GM12878 (cell line): ENCODE measurements at regions not wholly inside any gene's neighbourhood (a gene's known extent, or its start where the extent isn't known, plus 50 kb on each side); places are given as distances from the start of the nearest gene placed in this dataset.

Experiments
- CTCF ChIP-seq, 3 experiments: IDR thresholded peaks in 2 of 3; conservative IDR thresholded peaks in 1 of 3; 2 replicates each; pipeline ENCODE4 v1.5.1; 2011; ENCODE audit warnings: low read depth in 3 of 3, low read length in 3 of 3, mild to moderate bottlenecking in 3 of 3, control low read depth in 2 of 3, moderate library complexity in 2 of 3, inconsistent platforms in 1 of 3, mixed read lengths in 1 of 3; ENCODE audit not compliant: control insufficient read depth in 2 of 3, insufficient read depth in 1 of 3; ENCODE audit errors: extremely low read depth in 1 of 3
- E2F4 ChIP-seq: IDR thresholded peaks from 2 replicates; pipeline ENCODE4 v1.6.1; 2012; ENCODE audit warnings: low read depth, low read length, improper control_type of control experiment
- FOXK2 ChIP-seq: fragments of 450-650 bp; IDR thresholded peaks from 2 replicates; pipeline ENCODE4 v1.6.1; 2017; ENCODE audit warnings: mild to moderate bottlenecking, moderate library complexity
- HCFC1 ChIP-seq: fragments of 150-350 bp; IDR thresholded peaks from 2 replicates; pipeline ENCODE4 v1.6.1; 2014; ENCODE audit warnings: low read length
- MAX ChIP-seq: IDR thresholded peaks from 2 replicates; pipeline ENCODE4 v1.6.1; 2012; ENCODE audit warnings: low read depth, low read length, improper control_type of control experiment
- MEF2A ChIP-seq: IDR thresholded peaks from 2 replicates; pipeline ENCODE4 v1.6.1; 2011; ENCODE audit warnings: low read depth, mild to moderate bottlenecking, low read length, moderate library complexity; ENCODE audit not compliant: insufficient read depth
- MYC ChIP-seq: IDR thresholded peaks from 2 replicates; pipeline ENCODE4 v1.6.1; 2011; ENCODE audit warnings: mild to moderate bottlenecking, low read length, moderate library complexity, inconsistent platforms; ENCODE audit not compliant: insufficient read depth, insufficient replicate concordance, insufficient read length, severe bottlenecking
- POLR2A ChIP-seq: IDR thresholded peaks from 2 replicates; pipeline ENCODE4 v1.6.1; 2011; ENCODE audit warnings: low read depth, mild to moderate bottlenecking, low read length
- RAD51 ChIP-seq: fragments of 450-650 bp; IDR thresholded peaks from 2 replicates; pipeline ENCODE4 v1.6.1; 2016; ENCODE audit warnings: moderate library complexity, mild to moderate bottlenecking, inconsistent platforms
- ZNF274 ChIP-seq: IDR thresholded peaks from one replicate; pipeline ENCODE4 v1.8.0; 2011; ENCODE audit not compliant: insufficient read length, insufficient read depth
- TF ChIP-seq, protein P1 (sequence below): IDR thresholded peaks from 2 replicates; pipeline ENCODE4 v1.6.1; 2011; ENCODE audit warnings: low read depth, mild to moderate bottlenecking, low read length, moderate library complexity, borderline replicate concordance; ENCODE audit errors: extremely low read depth

DNA sequence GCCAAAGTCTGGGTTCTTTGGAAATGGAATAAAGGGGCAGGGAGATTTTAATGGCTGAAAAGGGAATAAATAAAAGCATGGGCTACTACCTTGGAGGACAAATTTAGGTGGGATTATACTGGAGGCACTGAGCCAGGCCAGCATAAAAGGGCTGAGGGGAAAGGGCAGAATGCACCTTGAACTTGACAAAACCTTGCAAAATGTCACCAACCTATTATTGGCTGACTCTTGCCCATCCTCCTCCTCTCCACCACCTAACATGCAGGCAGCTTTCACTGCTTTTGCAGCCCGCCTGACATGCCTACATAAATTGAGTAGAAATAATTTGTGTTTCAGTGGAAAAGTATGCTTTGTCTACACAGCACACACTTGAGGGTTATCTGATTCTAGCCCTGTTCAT, 65.3 kb upstream of the ABLIM1 start:
- no peak for TF ChIP-seq MYC
- no peak for TF ChIP-seq E2F4
- no peak for TF ChIP-seq CTCF (IDR thresholded peaks at IDR 0.05 in 2 of 3, conservative IDR thresholded peaks at IDR 0.05 in 1 of 3; ENCODE audit: control insufficient read depth in 2 of 3, extremely low read depth in 1 of 3, insufficient read depth in 1 of 3, low read depth in 3 of 3, low read length in 3 of 3)
- TF ChIP-seq POLR2A, result no peak
- TF ChIP-seq, protein P1, sequence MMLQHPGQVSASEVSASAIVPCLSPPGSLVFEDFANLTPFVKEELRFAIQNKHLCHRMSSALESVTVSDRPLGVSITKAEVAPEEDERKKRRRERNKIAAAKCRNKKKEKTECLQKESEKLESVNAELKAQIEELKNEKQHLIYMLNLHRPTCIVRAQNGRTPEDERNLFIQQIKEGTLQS, result no peak
- no peak for TF ChIP-seq FOXK2
- no peak for TF ChIP-seq ZNF274
- no peak for TF ChIP-seq RAD51
- TF ChIP-seq MAX, result no peak
- no peak for TF ChIP-seq MEF2A
- TF ChIP-seq HCFC1, result no peak
